IPS-20b (cell line): ENCODE measurements at regions not wholly inside any gene's neighbourhood (a gene's known extent, or its start where the extent isn't known, plus 50 kb on each side); places are given as distances from the start of the nearest gene placed in this dataset.

Experiments
- H3K27ac ChIP-seq: one replicate; pipeline ENCODE4 v1.5.1; 2013; ENCODE audit warnings: low read length
- H3K27me3 ChIP-seq: 2 replicates; pipeline ENCODE4 v1.6.1; 2013; ENCODE audit warnings: mild to moderate bottlenecking, low read length, inconsistent platforms; ENCODE audit not compliant: insufficient read depth
- H3K36me3 ChIP-seq: 2 replicates; pipeline ENCODE4 v1.6.1; 2013; ENCODE audit warnings: low read depth, mild to moderate bottlenecking, inconsistent platforms, low read length, moderate library complexity; ENCODE audit not compliant: insufficient read depth
- H3K4me1 ChIP-seq: 2 replicates; pipeline ENCODE4 v1.6.1; 2013; ENCODE audit warnings: mild to moderate bottlenecking, control low read depth, inconsistent platforms, low read length, moderate library complexity; ENCODE audit not compliant: insufficient read depth
- H3K4me3 ChIP-seq: 2 replicates; pipeline ENCODE4 v1.5.1; 2013; ENCODE audit warnings: mild to moderate bottlenecking, low read length, inconsistent platforms
- H3K9ac ChIP-seq: 2 replicates; pipeline ENCODE4 v1.6.1; 2013; ENCODE audit warnings: low read depth, mild to moderate bottlenecking, inconsistent platforms, low read length, moderate library complexity
- H3K9me3 ChIP-seq: 2 replicates; pipeline ENCODE4 v1.6.1; 2013; ENCODE audit warnings: mild to moderate bottlenecking, low read depth, low read length, inconsistent platforms; ENCODE audit not compliant: insufficient read depth

DNA sequence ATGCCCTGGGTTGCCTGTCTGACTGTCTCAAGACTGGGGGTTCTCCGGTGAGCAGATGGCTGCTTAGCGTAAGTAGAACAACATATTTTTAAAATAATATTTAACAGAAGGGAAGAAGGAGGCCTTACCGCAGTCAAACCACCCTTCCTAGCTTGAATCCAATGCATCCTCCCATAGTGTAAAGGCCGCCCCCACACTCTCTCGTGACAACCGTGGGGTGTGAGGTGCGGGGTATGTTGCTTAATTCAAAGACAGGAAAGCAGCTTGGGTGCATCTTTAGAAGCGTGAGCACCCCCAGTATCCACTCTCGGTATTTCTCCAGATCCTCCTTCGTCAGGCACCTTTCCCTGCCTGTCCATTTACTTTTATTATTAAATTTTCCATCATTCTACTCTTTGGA lies 501.2 kb upstream of the CDH4 start:
- H3K4me3 ChIP-seq, result no peak overlapping the region; the same call in 1 of the 2 replicates
- no peaks in the 10 kb centered on the region; the same call in 1 of the 2 replicates for H3K27me3 ChIP-seq
- no peaks in the 10 kb centered on the region; the same call in 1 of the 2 replicates for H3K9me3 ChIP-seq
- peaks cover 14% of the 10 kb centered on the region; the same call in 1 of the 2 replicates for H3K4me1 ChIP-seq
- H3K36me3 ChIP-seq, result no peaks in the 10 kb centered on the region
- H3K9ac ChIP-seq, result peak overlapping the region; percentile 26; the same call in 1 of the 2 replicates
- H3K27ac ChIP-seq, result no peak overlapping the region

DNA sequence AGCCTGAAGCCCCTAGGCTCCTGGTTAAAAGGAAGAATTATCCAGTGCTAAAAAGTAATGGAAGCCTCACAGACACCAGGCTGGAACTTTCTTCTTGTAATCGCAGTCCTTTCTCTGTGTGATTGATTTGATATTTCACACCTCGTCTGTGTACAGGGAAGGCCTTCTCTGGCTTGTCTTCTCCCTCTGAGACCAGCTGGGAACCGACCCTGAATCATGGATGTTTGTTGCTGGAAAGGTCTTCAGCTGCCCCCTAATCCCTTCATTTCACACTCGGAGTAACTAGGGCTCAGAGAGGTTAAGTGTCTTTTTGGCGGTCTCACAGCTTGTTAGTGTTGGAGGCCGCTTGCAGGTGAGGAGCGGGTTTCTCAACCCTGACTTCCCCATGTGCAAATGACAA lies 500.2 kb upstream of the CDH4 start:
- peak overlapping the region; percentile 26; the same call in 1 of the 2 replicates for H3K9ac ChIP-seq
- no peaks in the 10 kb centered on the region for H3K36me3 ChIP-seq
- no peak overlapping the region for H3K27ac ChIP-seq
- peaks cover 14% of the 10 kb centered on the region; the same call in 1 of the 2 replicates for H3K4me1 ChIP-seq
- no peaks in the 10 kb centered on the region; the same call in 1 of the 2 replicates for H3K9me3 ChIP-seq
- no peak overlapping the region for H3K4me3 ChIP-seq
- H3K27me3 ChIP-seq, result no peaks in the 10 kb centered on the region; the same call in 1 of the 2 replicates

DNA sequence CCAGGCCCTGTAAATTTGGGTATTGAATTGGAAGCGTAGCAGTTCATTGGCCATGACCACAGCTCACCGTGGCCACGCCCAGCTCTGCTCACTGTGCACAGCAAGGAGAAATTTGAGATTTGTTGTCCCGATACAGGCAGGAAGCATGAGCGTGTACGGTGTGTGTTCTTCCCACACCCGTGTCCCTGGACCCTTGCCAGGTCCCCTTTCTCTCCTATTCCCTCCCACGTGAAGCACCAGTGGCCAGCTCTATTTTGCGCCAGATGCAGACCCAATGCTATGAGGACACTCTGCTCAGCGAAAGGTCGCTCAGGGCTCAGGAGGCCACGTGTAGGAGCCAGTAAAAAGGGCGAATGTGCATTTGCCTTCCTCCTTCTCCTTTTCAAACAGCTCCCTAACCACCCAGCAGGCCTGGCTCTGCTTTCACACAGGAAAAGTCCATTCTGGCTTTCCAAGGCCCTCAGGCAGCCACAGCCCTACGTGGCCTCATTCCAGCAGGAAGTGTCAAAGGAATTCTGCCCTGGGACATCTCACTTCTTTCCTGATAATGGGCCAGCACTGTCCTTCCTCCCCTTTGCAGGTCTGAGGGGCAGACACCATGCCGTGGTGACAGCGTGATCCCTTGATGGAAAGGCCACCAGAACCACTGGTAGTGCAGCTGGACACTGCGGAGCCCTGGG lies 499.2 kb upstream of the CDH4 start:
- Histone ChIP-seq H3K9ac (no peak overlapping the region), H3K27me3 (no peaks in the 10 kb centered on the region; the same call in 1 of the 2 replicates), H3K4me1 (peaks cover 14% of the 10 kb centered on the region; the same call in 1 of the 2 replicates), H3K9me3 (no peaks in the 10 kb centered on the region; the same call in 1 of the 2 replicates), H3K36me3 (no peaks in the 10 kb centered on the region), H3K27ac (no peak overlapping the region), H3K4me3 (no peak overlapping the region)

DNA sequence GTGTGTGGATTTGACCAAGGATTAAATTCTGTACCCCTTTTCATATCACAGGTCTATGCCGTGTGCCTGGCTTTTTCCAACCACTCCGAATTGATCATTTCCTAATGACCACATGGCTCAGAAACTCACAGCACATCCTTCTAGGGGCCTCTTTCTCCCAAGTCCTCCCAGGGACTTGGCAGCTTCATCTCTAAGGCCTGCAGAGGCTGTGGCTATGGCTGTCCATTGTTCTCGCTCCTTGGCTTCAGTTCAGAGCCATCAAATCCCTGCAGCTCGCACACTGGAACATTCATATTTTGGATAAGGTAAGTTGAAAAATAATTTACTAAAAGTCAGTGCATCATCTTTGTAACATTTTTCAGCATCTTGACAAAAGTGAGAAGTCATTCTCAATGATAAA lies 497.2 kb upstream of the CDH4 start:
- no peak overlapping the region for H3K27ac ChIP-seq
- H3K4me1 ChIP-seq, result peaks cover 14% of the 10 kb centered on the region; the same call in 1 of the 2 replicates
- no peak overlapping the region for H3K4me3 ChIP-seq
- no peak overlapping the region for H3K9ac ChIP-seq
- H3K9me3 ChIP-seq, result no peaks in the 10 kb centered on the region; the same call in 1 of the 2 replicates
- no peaks in the 10 kb centered on the region for H3K36me3 ChIP-seq
- no peaks in the 10 kb centered on the region; the same call in 1 of the 2 replicates for H3K27me3 ChIP-seq

DNA sequence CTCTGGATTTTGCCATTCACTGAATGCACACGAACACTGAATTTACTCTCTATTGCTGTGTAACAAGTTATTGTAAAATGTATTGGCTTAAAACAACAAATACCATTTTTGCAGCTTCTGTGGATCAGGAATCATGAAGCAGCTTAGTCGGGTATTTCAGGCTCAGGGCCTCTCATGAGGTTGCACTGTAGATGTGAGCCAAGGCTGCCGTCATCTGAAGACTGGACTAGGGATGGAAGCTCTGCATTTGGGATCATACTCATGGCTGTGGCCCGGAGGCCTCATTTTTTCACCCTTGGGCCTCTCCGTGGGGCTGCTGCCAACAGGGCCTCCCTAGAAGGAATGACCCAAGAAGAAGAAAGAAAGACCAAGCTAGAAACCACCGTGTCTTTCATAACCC lies 492.4 kb upstream of the CDH4 start:
- no peak overlapping the region for H3K27ac ChIP-seq
- no peaks in the 10 kb centered on the region for H3K27me3 ChIP-seq
- H3K9me3 ChIP-seq, result no peaks in the 10 kb centered on the region
- no peaks in the 10 kb centered on the region for H3K36me3 ChIP-seq
- H3K9ac ChIP-seq, result no peak overlapping the region
- H3K4me3 ChIP-seq, result no peak overlapping the region
- no peaks in the 10 kb centered on the region for H3K4me1 ChIP-seq

DNA sequence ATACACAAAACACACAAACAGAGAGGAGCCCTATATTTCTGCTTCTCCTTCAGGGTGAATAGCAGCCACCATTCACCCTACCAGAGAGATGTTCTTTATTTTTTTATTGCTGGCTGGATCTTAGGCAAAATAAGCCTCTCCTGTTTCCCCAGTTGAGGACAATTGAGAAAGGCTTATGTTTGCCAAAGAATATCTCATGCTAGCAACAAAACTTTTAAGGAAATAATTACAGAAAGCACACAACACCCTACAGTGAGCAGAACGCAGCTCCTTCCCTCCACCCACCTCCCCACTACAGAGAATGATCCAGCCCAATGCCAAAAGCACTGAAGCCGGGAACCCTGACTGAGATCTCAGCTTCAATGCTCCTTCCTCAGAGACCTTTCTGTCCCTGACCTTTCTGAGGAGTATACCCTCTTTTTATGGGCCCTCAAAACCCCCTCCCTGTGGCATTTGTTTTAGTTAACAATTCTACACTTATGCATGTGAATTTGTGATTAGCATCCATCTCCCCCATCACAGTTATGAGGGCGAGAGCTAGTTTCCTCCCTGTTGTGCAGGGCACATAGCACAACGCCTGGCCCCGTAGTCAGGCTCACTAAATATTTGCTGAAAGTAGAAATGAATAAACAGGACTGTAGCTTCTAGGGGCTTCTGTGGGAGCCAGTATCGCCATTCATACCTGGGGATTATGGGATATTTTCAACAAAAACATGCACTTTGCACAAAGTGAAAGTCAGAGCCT lies 491.6 kb upstream of the CDH4 start:
- H3K4me3 ChIP-seq, result no peak overlapping the region
- H3K36me3 ChIP-seq, result no peaks in the 10 kb centered on the region
- no peaks in the 10 kb centered on the region for H3K4me1 ChIP-seq
- H3K27me3 ChIP-seq, result no peaks in the 10 kb centered on the region
- no peak overlapping the region for H3K9ac ChIP-seq
- no peaks in the 10 kb centered on the region for H3K9me3 ChIP-seq
- no peak overlapping the region for H3K27ac ChIP-seq

DNA sequence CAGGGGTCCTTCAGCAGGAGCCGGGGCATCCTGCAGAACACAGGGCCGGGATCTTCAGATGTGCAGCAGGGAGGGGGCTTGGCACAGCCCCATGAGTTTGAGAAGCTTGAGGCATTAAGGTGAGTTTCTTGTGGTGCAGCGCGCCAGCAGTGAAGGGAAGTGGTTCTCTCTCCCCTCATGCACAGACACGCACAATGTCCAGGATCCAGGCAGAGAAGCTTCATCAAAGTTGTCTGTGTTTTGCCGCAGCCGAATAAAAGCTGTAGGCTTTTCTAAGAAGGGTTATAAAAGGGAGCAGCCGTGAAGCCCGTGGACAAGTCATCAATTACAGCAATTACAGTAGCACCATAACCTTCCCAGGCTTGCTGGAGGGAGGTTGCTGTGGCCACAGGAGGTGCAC lies 491.0 kb upstream of the CDH4 start:
- Histone ChIP-seq H3K4me3 (no peak overlapping the region), H3K9ac (no peak overlapping the region), H3K9me3 (no peaks in the 10 kb centered on the region), H3K27ac (no peak overlapping the region), H3K27me3 (no peaks in the 10 kb centered on the region), H3K36me3 (no peaks in the 10 kb centered on the region), H3K4me1 (no peaks in the 10 kb centered on the region)

DNA sequence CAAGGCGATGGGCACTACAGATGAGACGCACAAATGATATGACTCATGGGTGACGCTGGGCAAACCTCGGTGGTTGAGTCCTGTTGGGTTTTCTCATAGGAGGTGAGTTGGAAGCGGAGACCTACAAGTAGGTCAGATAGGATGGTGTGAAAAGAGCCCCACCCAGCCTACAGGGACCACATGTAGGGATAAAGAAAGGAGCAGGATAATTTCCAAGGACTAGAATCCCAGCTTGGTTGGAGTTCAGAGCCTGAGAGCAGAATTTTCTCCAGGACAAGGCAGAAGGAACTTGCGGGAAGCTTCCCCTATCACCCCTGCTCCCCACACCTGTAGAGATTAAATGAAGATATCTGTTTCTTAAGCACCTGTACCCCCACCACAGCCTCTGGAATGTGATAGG lies 489.7 kb upstream of the CDH4 start:
- H3K9me3 ChIP-seq, result no peaks in the 10 kb centered on the region

DNA sequence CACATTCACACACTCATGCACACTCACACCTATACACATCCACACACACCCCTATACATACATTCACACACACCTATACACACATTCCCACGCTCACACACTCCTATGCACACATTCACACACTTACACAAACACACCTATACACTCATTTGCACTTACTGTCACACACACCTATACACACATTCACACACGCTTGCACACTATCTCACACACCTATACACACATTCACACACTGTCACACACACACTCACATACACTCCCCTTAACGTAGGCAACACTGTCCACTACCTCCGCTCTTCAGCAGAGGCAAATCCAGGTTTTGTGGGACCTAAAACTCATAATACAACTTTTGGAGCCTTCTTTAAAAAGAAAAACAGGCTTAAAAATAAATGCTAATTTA lies 487.7 kb upstream of the CDH4 start:
- no peaks in the 10 kb centered on the region for H3K27me3 ChIP-seq
- no peak overlapping the region for H3K27ac ChIP-seq
- peaks cover 2% of the 10 kb centered on the region; the same call in 1 of the 2 replicates for H3K9me3 ChIP-seq
- H3K9ac ChIP-seq, result no peak overlapping the region
- no peaks in the 10 kb centered on the region for H3K4me1 ChIP-seq
- no peaks in the 10 kb centered on the region for H3K36me3 ChIP-seq
- H3K4me3 ChIP-seq, result no peak overlapping the region

More for the DNA sequence above, 489.7 kb upstream of the CDH4 start:
- Histone ChIP-seq H3K36me3 (no peaks in the 10 kb centered on the region), H3K27me3 (no peaks in the 10 kb centered on the region), H3K27ac (no peak overlapping the region), H3K4me3 (no peak overlapping the region), H3K9ac (no peak overlapping the region), H3K4me1 (no peaks in the 10 kb centered on the region)

DNA sequence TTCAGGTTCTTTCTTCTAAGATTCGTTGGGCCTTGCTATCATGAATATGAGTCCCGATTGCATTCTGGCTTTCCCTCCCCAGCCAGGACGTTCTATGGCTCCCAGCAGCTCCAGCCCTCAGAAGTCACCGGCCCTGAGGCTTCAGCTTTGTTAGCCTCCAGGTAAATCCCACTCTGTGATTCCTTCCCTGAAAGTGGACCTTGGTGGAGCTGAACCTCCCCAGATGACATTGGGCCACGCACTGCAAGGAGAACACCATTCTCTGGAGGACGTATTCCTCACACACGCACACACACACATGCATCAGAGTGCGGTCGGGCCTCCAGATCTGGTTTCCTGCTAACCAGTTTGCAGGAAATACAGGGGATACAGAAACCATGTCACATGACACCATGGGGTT lies 487.3 kb upstream of the CDH4 start:
- Histone ChIP-seq H3K36me3 (no peaks in the 10 kb centered on the region), H3K9ac (no peak overlapping the region), H3K4me1 (no peaks in the 10 kb centered on the region), H3K4me3 (no peak overlapping the region), H3K27ac (no peak overlapping the region), H3K9me3 (peaks cover 6% of the 10 kb centered on the region; the same call in 1 of the 2 replicates), H3K27me3 (no peaks in the 10 kb centered on the region)

DNA sequence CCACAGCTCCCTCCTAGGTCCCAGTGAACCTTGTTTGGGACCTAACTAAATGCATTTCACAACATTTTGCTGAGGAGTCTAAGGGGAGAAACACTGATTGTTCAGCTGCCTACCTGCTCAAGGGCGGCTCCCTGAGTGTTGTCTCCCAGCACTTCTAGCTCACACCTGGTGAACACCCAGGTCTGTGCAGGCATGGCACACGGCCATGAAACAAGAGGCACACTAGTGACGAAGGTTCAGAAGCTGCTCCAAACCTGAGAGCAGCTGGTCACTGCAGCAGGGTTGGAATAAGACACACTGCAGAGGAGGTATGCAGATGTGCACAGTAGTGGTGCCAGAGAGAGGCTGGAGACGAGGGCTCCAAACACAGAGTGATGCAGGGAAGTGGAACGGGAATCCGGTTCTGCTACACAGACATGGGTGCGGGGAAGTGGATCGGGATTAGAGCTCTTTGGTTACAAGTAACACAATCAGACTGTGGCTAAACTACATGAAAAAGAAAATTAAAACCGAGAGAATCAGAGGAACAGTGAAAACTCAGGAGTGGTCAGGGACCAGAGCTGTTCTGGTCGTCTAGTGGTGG lies 486.1 kb upstream of the CDH4 start:
- Histone ChIP-seq H3K9me3 (peaks cover 8% of the 10 kb centered on the region; the same call in 1 of the 2 replicates), H3K36me3 (no peaks in the 10 kb centered on the region), H3K9ac (no peak overlapping the region), H3K27ac (no peak overlapping the region), H3K4me3 (no peak overlapping the region), H3K27me3 (no peaks in the 10 kb centered on the region), H3K4me1 (no peaks in the 10 kb centered on the region)
